Skeletal muscle tissue (tissue), 3 donors: ENCODE measurements at regions not wholly inside any gene's neighbourhood (a gene's known extent, or its start where the extent isn't known, plus 50 kb on each side); places are given as distances from the start of the nearest gene placed in this dataset.

Experiments
- H3K27ac ChIP-seq: one replicate; pipeline ENCODE4 v1.7.0; 2013; ENCODE audit warnings: mild to moderate bottlenecking, low read depth, low read length, inconsistent platforms
- H3K27me3 ChIP-seq, 3 donors: one replicate each; pipeline ENCODE4 v1.7.0; 2013; ENCODE audit warnings: low read length in 3 of 3; ENCODE audit not compliant: control insufficient read depth in 3 of 3, insufficient read depth in 3 of 3
- H3K36me3 ChIP-seq, 3 donors: one replicate each; pipeline ENCODE4 v1.7.0; 2013; ENCODE audit warnings: low read length in 3 of 3; ENCODE audit not compliant: control insufficient read depth in 3 of 3, insufficient read depth in 3 of 3
- H3K4me1 ChIP-seq, 3 donors: one replicate each; pipeline ENCODE4 v1.7.0; 2013; ENCODE audit warnings: low read length in 3 of 3, mild to moderate bottlenecking in 3 of 3; ENCODE audit not compliant: control insufficient read depth in 3 of 3, insufficient read depth in 3 of 3
- H3K4me3 ChIP-seq, 3 donors: one replicate each; pipeline ENCODE4 v1.7.0; 2013; ENCODE audit warnings: low read length in 3 of 3
- H3K9ac ChIP-seq, 3 donors: one replicate each; pipeline ENCODE4 v1.7.0; 2013; ENCODE audit warnings: low read length in 3 of 3, mild to moderate bottlenecking in 3 of 3, moderate library complexity in 2 of 3, low read depth in 1 of 3
- H3K9me3 ChIP-seq, 3 donors: one replicate each; pipeline ENCODE4 v1.7.0; 2013; ENCODE audit warnings: low read length in 3 of 3; ENCODE audit not compliant: control insufficient read depth in 3 of 3
- donor health status: Osteomylitis.

GRCh38 chr11:112352907-112353306, 92.2 kb upstream of the PLET1 start:
- H3K9me3 ChIP-seq = no peaks in the 10 kb centered on the region
- H3K9ac ChIP-seq = no peak overlapping the region
- peaks cover 0 to 20% (median 0%) of the 10 kb centered on the region in 3 donors for H3K4me1 ChIP-seq
- no peak overlapping the region for H3K4me3 ChIP-seq
- H3K27me3 ChIP-seq = no peaks in the 10 kb centered on the region
- H3K36me3 ChIP-seq = no peaks in the 10 kb centered on the region
- H3K27ac ChIP-seq = no peak overlapping the region

- no peak overlapping the region for H3K9ac ChIP-seq
- no peaks in the 10 kb centered on the region for H3K27me3 ChIP-seq
- no peaks in the 10 kb centered on the region for H3K9me3 ChIP-seq
- no peaks in the 10 kb centered on the region for H3K36me3 ChIP-seq
- H3K4me3 ChIP-seq = no peak overlapping the region
- H3K4me1 ChIP-seq = peaks cover 0 to 15% (median 2%) of the 10 kb centered on the region in 3 donors
- no peak overlapping the region for H3K27ac ChIP-seq
These were observed 93.7 kb upstream of the PLET1 start for GRCh38 chr11:112354364-112354763.

GRCh38 chr11:112355726-112356125, 95.1 kb upstream of the PLET1 start:
- Histone ChIP-seq H3K36me3 (no peaks in the 10 kb centered on the region), H3K9me3 (no peaks in the 10 kb centered on the region), H3K4me3 (no peak overlapping the region), H3K4me1 (peaks cover 0 to 9% (median 2%) of the 10 kb centered on the region in 3 donors), H3K9ac (peak overlapping the region in 1 of 3 donors; percentile 19), H3K27ac (no peak overlapping the region), H3K27me3 (no peaks in the 10 kb centered on the region)

- H3K27me3 ChIP-seq = no peaks in the 10 kb centered on the region
- no peak overlapping the region for H3K9ac ChIP-seq
- H3K36me3 ChIP-seq = no peaks in the 10 kb centered on the region
These were observed 96.8 kb upstream of the PLET1 start for GRCh38 chr11:112357488-112357887.

GRCh38 chr11:112361396-112361795, 100.7 kb upstream of the PLET1 start:
- Histone ChIP-seq H3K9me3 (no peaks in the 10 kb centered on the region), H3K4me1 (peaks cover 0 to 9% (median 2%) of the 10 kb centered on the region in 3 donors), H3K36me3 (no peaks in the 10 kb centered on the region), H3K4me3 (no peak overlapping the region), H3K27me3 (no peaks in the 10 kb centered on the region), H3K9ac (no peak overlapping the region), H3K27ac (no peak overlapping the region)

More at GRCh38 chr11:112357488-112357887, 96.8 kb upstream of the PLET1 start:
- Histone ChIP-seq H3K9me3 (no peaks in the 10 kb centered on the region), H3K27ac (no peak overlapping the region), H3K4me3 (no peak overlapping the region), H3K4me1 (peaks cover 0 to 9% (median 2%) of the 10 kb centered on the region in 3 donors)

- Histone ChIP-seq H3K27me3 (no peaks in the 10 kb centered on the region), H3K4me3 (no peak overlapping the region), H3K27ac (no peak overlapping the region), H3K36me3 (peaks cover 0 to 3% (median 0%) of the 10 kb centered on the region in 3 donors), H3K9me3 (no peaks in the 10 kb centered on the region), H3K4me1 (peaks cover 0 to 3% (median 2%) of the 10 kb centered on the region in 3 donors), H3K9ac (no peak overlapping the region)
These were observed 102.9 kb upstream of the PLET1 start for GRCh38 chr11:112363527-112363926.

- peaks cover 0 to 3% (median 0%) of the 10 kb centered on the region in 3 donors for H3K36me3 ChIP-seq
- no peak overlapping the region for H3K9ac ChIP-seq
- no peak overlapping the region for H3K27ac ChIP-seq
- no peaks in the 10 kb centered on the region for H3K27me3 ChIP-seq
- no peaks in the 10 kb centered on the region for H3K4me1 ChIP-seq
- H3K4me3 ChIP-seq = no peak overlapping the region
- no peaks in the 10 kb centered on the region for H3K9me3 ChIP-seq
These were observed 104.4 kb upstream of the PLET1 start for GRCh38 chr11:112364962-112365481.

- Histone ChIP-seq H3K4me1 (no peaks in the 10 kb centered on the region), H3K4me3 (no peak overlapping the region), H3K9me3 (no peaks in the 10 kb centered on the region), H3K9ac (no peak overlapping the region), H3K27me3 (no peaks in the 10 kb centered on the region), H3K27ac (no peak overlapping the region), H3K36me3 (peaks cover 0 to 3% (median 0%) of the 10 kb centered on the region in 3 donors)
These were observed 105.4 kb upstream of the PLET1 start for GRCh38 chr11:112366012-112366411.

- Histone ChIP-seq H3K4me3 (no peak overlapping the region), H3K36me3 (peaks cover 0 to 3% (median 0%) of the 10 kb centered on the region in 3 donors), H3K9me3 (no peaks in the 10 kb centered on the region), H3K4me1 (no peaks in the 10 kb centered on the region), H3K27ac (no peak overlapping the region), H3K27me3 (no peaks in the 10 kb centered on the region), H3K9ac (no peak overlapping the region)
These were observed 106.1 kb upstream of the PLET1 start for GRCh38 chr11:112366777-112367176.

GRCh38 chr11:112367461-112367860, 106.8 kb upstream of the PLET1 start:
- H3K9ac ChIP-seq = no peak overlapping the region

More at GRCh38 chr11:112367461-112367860, 106.8 kb upstream of the PLET1 start:
- H3K27me3 ChIP-seq = no peaks in the 10 kb centered on the region
- H3K27ac ChIP-seq = no peak overlapping the region
- no peaks in the 10 kb centered on the region for H3K4me1 ChIP-seq
- peaks cover 0 to 3% (median 0%) of the 10 kb centered on the region in 3 donors for H3K36me3 ChIP-seq
- no peaks in the 10 kb centered on the region for H3K9me3 ChIP-seq
- no peak overlapping the region for H3K4me3 ChIP-seq
